Adipose tissue (tissue), 3 donors: ENCODE measurements at regions not wholly inside any gene's neighbourhood (a gene's known extent, or its start where the extent isn't known, plus 50 kb on each side); places are given as distances from the start of the nearest gene placed in this dataset.
"Not testable (repeated sequence)": the region's sequence is repeated elsewhere in the genome, so short reads cannot be mapped to it uniquely, and the experiment has no call there.

ENCODE experiments used
- H3K27ac ChIP-seq: one replicate; pipeline ENCODE4 v1.5.1; 2013; ENCODE audit warnings: low read depth, low read length
- WGBS, 3 donors: extraction: QIAGEN DNeasy Blood & Tissue Kit; methylation state at CpG; one replicate each; pipeline ENCODE4 v1.1.7; 2013; 5-methylcytosine and 5-hydroxymethylcytosine counted together
- donor health status: healthy with polysubstance abuse.
- donor health status: Bipolar disorder and iron deficiency.
- donor health status: healthy.

GRCh38 chr6:15143086-15143485 is 102.8 kb upstream of the JARID2 start:
- 46 to 75% (median 71%) methylated on average over 3 of the region's 3 CpGs for WGBS, 3 donors
- H3K27ac ChIP-seq, result no peak overlapping the region

GRCh38 chr6:15143540-15143939 is 102.3 kb upstream of the JARID2 start:
- 84 to 95% (median 95%) methylated on average over 3 of the region's 3 CpGs for WGBS, 3 donors
- no peak overlapping the region for H3K27ac ChIP-seq

GRCh38 chr6:15145821-15146220 is 100.0 kb upstream of the JARID2 start:
- no peak overlapping the region for H3K27ac ChIP-seq

- 83 to 97% (median 96%) methylated on average over 5 of the region's 5 CpGs for WGBS, 3 donors
- H3K27ac ChIP-seq, result no peak overlapping the region
Observed at GRCh38 chr6:15147827-15148226, 98.0 kb upstream of the JARID2 start.

GRCh38 chr6:15148356-15148946 is 97.4 kb upstream of the JARID2 start:
- 60 to 79% (median 79%) methylated on average over 8 of the region's 8 CpGs for WGBS, 3 donors
- no peak overlapping the region for H3K27ac ChIP-seq

GRCh38 chr6:15150207-15150606 is 95.7 kb upstream of the JARID2 start:
- no peak overlapping the region for H3K27ac ChIP-seq
- WGBS, 3 donors, result 90 to 99% (median 99%) methylated on average over 2 of the region's 2 CpGs

GRCh38 chr6:15152700-15153099 is 93.2 kb upstream of the JARID2 start:
- no peak overlapping the region for H3K27ac ChIP-seq
- WGBS, 3 donors, result 66 to 86% (median 73%) methylated on average over 2 of the region's 2 CpGs

GRCh38 chr6:15153191-15153590 is 92.7 kb upstream of the JARID2 start:
- 89 to 97% (median 94%) methylated on average over 7 of the region's 7 CpGs for WGBS, 3 donors
- H3K27ac ChIP-seq, result no peak overlapping the region

GRCh38 chr6:15157479-15157878 is 88.4 kb upstream of the JARID2 start:
- WGBS, 3 donors, result 92 to 100% (median 98%) methylated on average over 2 of the region's 2 CpGs
- no peak overlapping the region for H3K27ac ChIP-seq

GRCh38 chr6:15158821-15159619 is 86.8 kb upstream of the JARID2 start:
- no peak overlapping the region for H3K27ac ChIP-seq
- 82 to 95% (median 95%) methylated on average over 10 of the region's 10 CpGs for WGBS, 3 donors

GRCh38 chr6:15160812-15161211 is 85.1 kb upstream of the JARID2 start:
- H3K27ac ChIP-seq, result no peak overlapping the region
- WGBS, 3 donors, result 77 to 96% (median 91%) methylated on average over 2 of the region's 2 CpGs

GRCh38 chr6:15164855-15165254 is 81.0 kb upstream of the JARID2 start:
- WGBS, 3 donors, result 97 to 98% (median 98%) methylated on average over 6 of the region's 6 CpGs
- not testable (repeated sequence) for H3K27ac ChIP-seq

GRCh38 chr6:15166121-15166520 is 79.7 kb upstream of the JARID2 start:
- H3K27ac ChIP-seq, result no peak overlapping the region
- 81 to 91% (median 88%) methylated on average over 5 of the region's 5 CpGs for WGBS, 3 donors

- 84 to 96% (median 95%) methylated on average over 8 of the region's 8 CpGs for WGBS, 3 donors
- H3K27ac ChIP-seq, result no peak overlapping the region
Observed at GRCh38 chr6:15170126-15170525, 75.7 kb upstream of the JARID2 start.

- 82 to 94% (median 94%) methylated on average over 5 of the region's 5 CpGs for WGBS, 3 donors
- H3K27ac ChIP-seq, result no peak overlapping the region
Observed at GRCh38 chr6:15171026-15171425, 74.8 kb upstream of the JARID2 start.

- no peak overlapping the region for H3K27ac ChIP-seq
- 72 to 93% (median 89%) methylated on average over 9 of the region's 9 CpGs for WGBS, 3 donors
Observed at GRCh38 chr6:15176816-15177370, 69.0 kb upstream of the JARID2 start.

GRCh38 chr6:15183979-15184378 is 61.9 kb upstream of the JARID2 start:
- WGBS, 3 donors, result 84 to 98% (median 93%) methylated on average over 2 of the region's 2 CpGs
- no peak overlapping the region for H3K27ac ChIP-seq

GRCh38 chr6:15184441-15184861 is 61.4 kb upstream of the JARID2 start:
- no peak overlapping the region for H3K27ac ChIP-seq
- 81 to 91% (median 85%) methylated on average over 2 of the region's 2 CpGs for WGBS, 3 donors

- not testable (repeated sequence) for H3K27ac ChIP-seq
- 72 to 76% (median 75%) methylated on average over 7 to 8 of the region's 8 CpGs for WGBS, 3 donors
Observed at GRCh38 chr6:15185111-15185510, 60.8 kb upstream of the JARID2 start.

- H3K27ac ChIP-seq, result not testable (repeated sequence)
- WGBS, 3 donors, result 67 to 89% (median 75%) methylated on average over 10 of the region's 10 CpGs
Observed at GRCh38 chr6:15193451-15193850, 52.4 kb upstream of the JARID2 start.
